DOHH2 (cell line): ENCODE measurements at regions not wholly inside any gene's neighbourhood (a gene's known extent, or its start where the extent isn't known, plus 50 kb on each side); places are given as distances from the start of the nearest gene placed in this dataset.

ENCODE experiments used
- H3F3A ChIP-seq: fragments of 200-600 bp; sonication (generic), shearing (Covaris generic); 2 replicates; pipeline ENCODE4 v1.6.0; 2016; ENCODE audit warnings: antibody characterized with exemption, mild to moderate bottlenecking; ENCODE audit not compliant: control insufficient read depth, insufficient read depth
- H3K27ac ChIP-seq: fragments of 200-600 bp; sonication (generic); 2 replicates; pipeline ENCODE4 v1.5.1; 2014; ENCODE audit warnings: low read depth, mild to moderate bottlenecking, low read length, moderate library complexity
- H3K27me3 ChIP-seq: fragments of 200-600 bp; sonication (generic); 2 replicates; pipeline ENCODE4 v1.6.1; 2014; ENCODE audit warnings: mild to moderate bottlenecking, low read length, mixed read lengths; ENCODE audit not compliant: control insufficient read depth
- H3K36me3 ChIP-seq: fragments of 200-600 bp; sonication (generic); 2 replicates; pipeline ENCODE4 v1.6.1; 2014; ENCODE audit warnings: mild to moderate bottlenecking, low read length, moderate library complexity, mixed read lengths; ENCODE audit not compliant: control insufficient read depth
- H3K4me1 ChIP-seq: fragments of 200-600 bp; sonication (generic); 2 replicates; pipeline ENCODE4 v1.6.1; 2014; ENCODE audit warnings: mild to moderate bottlenecking, low read length, mixed read lengths; ENCODE audit not compliant: control insufficient read depth
- H3K4me2 ChIP-seq: fragments of 200-600 bp; sonication (generic); 2 replicates; pipeline ENCODE4 v1.6.0; 2014; ENCODE audit warnings: mild to moderate bottlenecking, low read length, moderate library complexity
- H3K4me3 ChIP-seq: fragments of 200-600 bp; sonication (generic); 2 replicates; pipeline ENCODE4 v1.5.1; 2014; ENCODE audit warnings: mild to moderate bottlenecking, low read length, mixed read lengths
- H3K79me2 ChIP-seq: fragments of 200-600 bp; sonication (generic); 2 replicates; pipeline ENCODE4 v1.6.1; 2014; ENCODE audit warnings: mild to moderate bottlenecking, low read length, mixed read lengths; ENCODE audit not compliant: control insufficient read depth
- H3K9me2 ChIP-seq: fragments of 200-600 bp; sonication (generic); replicated peaks from 2 replicates; pipeline ENCODE4 v1.6.1; 2014; ENCODE audit warnings: mild to moderate bottlenecking, low read length, mixed read lengths; ENCODE audit not compliant: control insufficient read depth
- H3K9me3 ChIP-seq: fragments of 200-600 bp; sonication (generic); 2 replicates; pipeline ENCODE4 v1.6.1; 2014; ENCODE audit warnings: antibody characterized with exemption, low read length, mixed read lengths; ENCODE audit not compliant: control insufficient read depth, insufficient read depth
- H4K20me1 ChIP-seq: fragments of 200-600 bp; sonication (generic); 2 replicates; pipeline ENCODE4 v1.6.0; 2014; ENCODE audit warnings: low read depth, mild to moderate bottlenecking, antibody characterized with exemption, low read length, moderate library complexity; ENCODE audit not compliant: control insufficient read depth, insufficient read depth
- CTCF ChIP-seq: fragments of 200-600 bp; sonication (generic); IDR thresholded peaks from one replicate; pipeline ENCODE4 v1.5.1; 2014; ENCODE audit warnings: antibody characterized with exemption, mild to moderate bottlenecking, low read depth, low read length; ENCODE audit not compliant: poor library complexity, severe bottlenecking
- EZH2phosphoT487 ChIP-seq: fragments of 200-600 bp; sonication (generic); IDR thresholded peaks from 2 replicates; pipeline ENCODE4 v1.6.1; 2017; ENCODE audit warnings: borderline replicate concordance, mild to moderate bottlenecking, antibody characterized with exemption, low read length, moderate library complexity, mixed read lengths

DNA sequence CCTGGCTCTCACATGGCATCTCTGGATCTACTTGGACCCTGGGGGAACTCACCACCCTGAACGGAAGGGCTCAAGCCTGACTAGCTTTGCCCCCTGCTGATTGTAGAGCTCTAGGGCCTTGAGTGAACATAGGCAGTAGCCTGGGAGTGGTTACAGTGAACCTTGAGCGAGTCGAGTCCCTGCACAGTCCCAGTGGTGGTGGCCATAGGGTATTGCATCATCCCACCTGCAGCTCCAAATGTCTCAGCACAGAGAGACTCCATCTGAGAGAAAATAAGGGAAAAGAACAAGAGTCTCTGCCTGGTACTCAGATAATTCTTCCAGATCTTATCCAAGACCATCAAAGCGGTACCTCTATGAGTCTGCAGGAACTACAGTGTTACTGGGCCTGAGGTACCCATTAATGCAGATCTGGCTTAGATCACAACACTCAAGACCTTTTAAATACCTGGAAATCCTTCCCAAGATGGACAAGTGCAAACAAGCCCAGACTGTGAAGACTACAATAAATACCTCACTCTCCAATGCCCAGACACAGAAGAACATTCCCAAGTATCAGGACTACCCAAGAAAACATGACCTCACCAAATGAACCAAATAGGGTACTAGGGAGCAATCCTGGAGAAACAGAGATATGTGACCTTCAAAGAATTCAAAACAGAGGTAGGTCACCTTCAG, 167.5 kb upstream of the TET2 start:
- TF ChIP-seq CTCF (no peak), EZH2phosphoT487 (no peak)
- Histone ChIP-seq H3K36me3 (no peaks in the 10 kb centered on the region), H3K9me3 (no peaks in the 10 kb centered on the region), H3K79me2 (no peaks in the 10 kb centered on the region), H3K9me2 (no peaks in the 10 kb centered on the region), H3F3A (no peaks in the 10 kb centered on the region), H3K27ac (no peak overlapping the region), H3K4me2 (no peak overlapping the region), H3K4me3 (no peak overlapping the region), H3K27me3 (no peaks in the 10 kb centered on the region), H3K4me1 (no peaks in the 10 kb centered on the region), H4K20me1 (no peaks in the 10 kb centered on the region)

DNA sequence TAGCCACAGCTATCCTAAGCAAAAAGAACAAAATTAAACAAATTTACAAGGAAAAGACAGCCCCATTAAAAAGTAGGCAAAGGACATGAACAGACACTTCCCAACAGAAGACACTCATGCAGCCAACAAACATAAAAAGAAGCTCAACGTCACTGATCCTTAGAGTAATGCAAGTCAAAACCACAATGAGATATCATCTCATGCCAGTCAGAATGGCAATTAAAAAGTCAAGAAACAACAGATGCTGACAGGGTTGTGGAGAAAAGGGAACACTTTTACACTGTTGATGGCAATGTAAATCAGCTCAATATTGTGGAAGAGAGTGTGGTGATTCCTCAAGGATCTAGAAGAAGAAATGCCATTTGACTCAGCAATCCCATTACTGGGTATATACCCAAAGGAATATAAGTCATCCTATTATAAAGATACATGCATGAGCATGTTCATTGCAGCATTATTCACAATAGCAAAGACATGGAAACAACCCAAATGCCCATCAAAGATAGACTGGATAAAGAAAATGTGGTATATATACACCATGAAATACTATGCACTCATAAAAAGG, 163.0 kb upstream of the TET2 start:
- Histone ChIP-seq H3K9me3 (no peaks in the 10 kb centered on the region), H3K4me2 (no peak overlapping the region), H3F3A (no peaks in the 10 kb centered on the region), H3K27me3 (no peaks in the 10 kb centered on the region), H3K27ac (no peak overlapping the region), H3K4me1 (no peaks in the 10 kb centered on the region), H4K20me1 (no peaks in the 10 kb centered on the region), H3K36me3 (no peaks in the 10 kb centered on the region), H3K79me2 (no peaks in the 10 kb centered on the region), H3K4me3 (no peak overlapping the region), H3K9me2 (no peaks in the 10 kb centered on the region)
- TF ChIP-seq CTCF (no peak), EZH2phosphoT487 (no peak)

DNA sequence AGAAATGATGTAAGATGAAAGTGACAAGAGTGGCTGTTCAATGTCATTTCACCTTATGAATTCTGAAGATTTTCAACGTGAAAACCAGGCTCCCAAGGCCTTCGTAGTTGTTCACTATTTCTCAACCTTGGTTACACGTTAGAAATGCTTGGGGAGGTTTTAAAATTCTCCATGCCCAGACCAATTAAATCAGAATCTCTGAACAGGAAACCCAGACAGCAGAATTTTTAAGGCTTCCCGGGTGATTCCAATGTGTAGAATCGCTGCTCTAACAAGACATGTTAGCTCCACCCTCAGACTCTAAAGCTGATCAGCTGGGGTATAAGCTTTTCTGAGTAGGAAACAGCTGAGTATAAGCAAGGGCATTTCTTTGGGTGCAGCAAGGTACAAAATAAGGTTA, 160.4 kb upstream of the TET2 start:
- no peaks in the 10 kb centered on the region for H4K20me1 ChIP-seq
- no peaks in the 10 kb centered on the region for H3K4me1 ChIP-seq
- H3F3A ChIP-seq: no peaks in the 10 kb centered on the region
- no peaks in the 10 kb centered on the region for H3K9me3 ChIP-seq
- no peak overlapping the region for H3K4me3 ChIP-seq
- H3K4me2 ChIP-seq: no peak overlapping the region
- H3K27ac ChIP-seq: no peak overlapping the region
- no peaks in the 10 kb centered on the region for H3K36me3 ChIP-seq
- H3K79me2 ChIP-seq: no peaks in the 10 kb centered on the region
- H3K9me2 ChIP-seq: no peaks in the 10 kb centered on the region
- no peaks in the 10 kb centered on the region for H3K27me3 ChIP-seq
- TF ChIP-seq EZH2phosphoT487 (no peak), CTCF (no peak)
